Dedifferentiated amniotic fluid mesenchymal stem cell (primary cell): ENCODE measurements at regions not wholly inside any gene's neighbourhood (a gene's known extent, or its start where the extent isn't known, plus 50 kb on each side); places are given as distances from the start of the nearest gene placed in this dataset.
A peak's percentile ranks its signal among the peaks of the same experiment; 100 is the strongest.

Experiments used
- DNase-seq: peaks from one replicate; pipeline ENCODE4 v3.0.0-alpha.2; 2016; ENCODE audit errors: extremely low spot score

- no peak for DNase-seq
Observed at GRCh38 chr13:105929505-105929904, 606.0 kb downstream of the EFNB2 start.

GRCh38 chr13:105928901-105929300 is 606.6 kb downstream of the EFNB2 start:
- DNase-seq: no peak

- DNase-seq: no peak
Observed at GRCh38 chr13:105928048-105928447, 607.4 kb downstream of the EFNB2 start.

GRCh38 chr13:105925496-105925895 is 610.0 kb downstream of the EFNB2 start:
- no peak for DNase-seq

- no peak for DNase-seq
Observed at GRCh38 chr13:105921711-105922110, 613.8 kb downstream of the EFNB2 start.

- DNase-seq: no peak
Observed at GRCh38 chr13:105920370-105920769, 615.1 kb downstream of the EFNB2 start.

- DNase-seq: no peak
Observed at GRCh38 chr13:105918842-105919741, 616.4 kb downstream of the EFNB2 start.

GRCh38 chr13:105915146-105915850 is 620.2 kb downstream of the EFNB2 start:
- no peak for DNase-seq

GRCh38 chr13:105914291-105915036 is 621.0 kb downstream of the EFNB2 start:
- peak; percentile 69 for DNase-seq

- DNase-seq: no peak
Observed at GRCh38 chr13:105908586-105908985, 626.9 kb downstream of the EFNB2 start.

GRCh38 chr13:105907319-105908019 is 628.0 kb downstream of the EFNB2 start:
- DNase-seq: no peak

- no peak for DNase-seq
Observed at GRCh38 chr13:105906746-105907145, 628.7 kb downstream of the EFNB2 start.

- DNase-seq: no peak
Observed at GRCh38 chr13:105904034-105904742, 631.3 kb downstream of the EFNB2 start.

GRCh38 chr13:105902396-105902795 is 633.1 kb downstream of the EFNB2 start:
- DNase-seq: no peak

GRCh38 chr13:105897575-105897974 is 637.9 kb downstream of the EFNB2 start:
- DNase-seq: no peak

GRCh38 chr13:105894697-105895096 is 640.8 kb downstream of the EFNB2 start:
- DNase-seq: no peak

- no peak for DNase-seq
Observed at GRCh38 chr13:105890509-105890908, 645.0 kb downstream of the EFNB2 start.

- DNase-seq: no peak
Observed at GRCh38 chr13:105878119-105878700, 657.3 kb downstream of the EFNB2 start.

- DNase-seq: no peak
Observed at GRCh38 chr13:105874814-105875213, 660.6 kb downstream of the EFNB2 start.

GRCh38 chr13:105871768-105872167 is 663.7 kb downstream of the EFNB2 start:
- DNase-seq: no peak

GRCh38 chr13:105871326-105871725 is 664.1 kb downstream of the EFNB2 start:
- DNase-seq: no peak
